ENCODE measurements at regions not wholly inside any gene's neighbourhood (a gene's known extent, or its start where the extent isn't known, plus 50 kb on each side); places are given as distances from the start of the nearest gene placed in this dataset.

DNA sequence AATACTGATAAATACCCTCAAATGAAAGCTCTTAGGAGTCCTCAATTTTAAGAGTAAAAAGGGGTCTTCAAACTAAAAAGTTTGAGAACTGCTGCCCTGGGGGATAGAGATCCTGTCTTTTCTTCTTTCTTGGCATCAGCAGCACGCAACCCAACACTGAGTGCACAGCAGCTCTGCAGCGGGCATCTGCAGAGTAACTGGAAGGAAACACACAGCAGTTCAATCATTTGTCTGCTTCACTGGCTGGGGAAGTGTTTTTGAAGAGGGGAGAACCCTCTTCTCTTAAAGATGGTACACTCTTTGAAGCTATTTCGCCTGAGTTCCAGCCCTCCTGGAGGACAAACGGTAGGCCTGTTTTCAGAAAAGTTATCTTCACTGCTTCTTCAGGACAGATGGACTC, 193.6 kb downstream of the FGFR2 start:
- DNase-seq: no peak

- no peak for DNase-seq
Measured at GRCh38 chr10:121405096-121405495, 193.1 kb downstream of the FGFR2 start.

- DNase-seq: no peak
Measured at GRCh38 chr10:121405549-121405948, 192.7 kb downstream of the FGFR2 start.

GRCh38 chr10:121405953-121406352, 192.3 kb downstream of the FGFR2 start:
- no peak for DNase-seq

GRCh38 chr10:121406823-121407545, 191.3 kb downstream of the FGFR2 start:
- no peak for DNase-seq

DNA sequence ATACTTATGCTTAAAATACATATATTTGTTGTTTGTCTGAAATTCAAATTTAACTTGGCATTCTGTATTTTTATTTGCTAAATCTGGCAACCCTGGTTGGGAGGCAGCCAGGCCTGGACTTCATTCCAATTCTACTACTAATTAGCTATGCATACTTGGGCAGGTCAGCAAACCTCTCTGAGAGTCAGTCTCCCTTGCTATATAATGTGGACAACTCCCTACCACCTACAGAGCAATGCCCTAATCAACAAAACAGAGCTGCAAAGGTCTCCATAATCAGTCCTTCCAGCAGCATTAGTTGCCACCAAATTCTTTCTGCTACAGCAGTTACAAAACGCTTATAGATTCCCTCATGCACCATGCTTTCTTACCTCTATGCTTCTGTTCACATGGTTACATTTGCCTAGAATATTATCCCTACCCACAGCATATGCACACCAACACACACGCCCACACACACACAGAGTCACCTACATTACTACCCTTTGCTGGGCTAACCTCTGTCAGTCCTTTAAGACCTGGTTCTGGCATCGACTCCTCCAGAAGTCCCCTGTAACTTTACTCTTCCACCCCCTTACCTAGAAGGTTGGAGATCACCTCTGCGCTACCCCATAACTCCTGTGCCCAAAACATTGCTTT, 188.7 kb downstream of the FGFR2 start:
- no peak for DNase-seq

- DNase-seq: no peak
Measured at GRCh38 chr10:121411004-121411403, 187.2 kb downstream of the FGFR2 start.

GRCh38 chr10:121413951-121414350, 184.3 kb downstream of the FGFR2 start:
- no peak for DNase-seq

- no peak for DNase-seq
Measured at GRCh38 chr10:121414366-121415062, 183.7 kb downstream of the FGFR2 start.

DNA sequence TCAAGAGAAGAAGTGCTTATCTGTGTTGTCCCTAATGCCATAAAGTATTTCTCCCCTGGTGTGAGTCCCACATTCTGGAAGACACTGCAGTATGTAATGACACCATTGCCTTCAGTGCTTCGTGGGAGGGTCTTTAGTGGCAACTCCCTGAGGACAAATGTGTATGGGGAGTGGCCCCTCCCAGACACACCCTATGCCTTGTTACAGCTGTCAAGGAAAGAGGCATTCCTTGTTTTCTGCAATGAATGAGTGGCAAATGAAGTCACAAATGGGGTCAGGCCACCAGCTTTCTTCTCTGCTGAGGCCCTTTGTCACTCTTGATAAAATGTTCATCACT, 183.2 kb downstream of the FGFR2 start:
- DNase-seq: no peak

DNA sequence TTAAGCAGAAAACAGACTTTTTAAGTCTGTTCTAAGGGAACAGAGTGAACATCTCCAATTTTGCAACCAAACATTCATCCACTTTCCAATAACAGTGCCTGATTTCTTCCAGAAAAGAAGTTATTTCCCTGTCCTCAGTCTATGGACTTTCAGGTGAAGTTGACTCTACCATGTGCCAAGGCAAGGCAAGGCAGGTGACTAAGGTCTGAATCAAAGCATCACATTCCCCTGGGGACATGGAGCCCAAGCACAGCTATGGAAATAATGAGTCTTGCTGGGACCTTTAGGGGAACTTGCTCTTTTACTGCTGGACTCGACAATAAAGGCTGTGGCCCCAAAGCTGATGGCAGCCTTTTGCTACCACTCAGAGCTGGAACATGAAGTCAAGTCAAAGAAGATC, 182.2 kb downstream of the FGFR2 start:
- DNase-seq: no peak

DNA sequence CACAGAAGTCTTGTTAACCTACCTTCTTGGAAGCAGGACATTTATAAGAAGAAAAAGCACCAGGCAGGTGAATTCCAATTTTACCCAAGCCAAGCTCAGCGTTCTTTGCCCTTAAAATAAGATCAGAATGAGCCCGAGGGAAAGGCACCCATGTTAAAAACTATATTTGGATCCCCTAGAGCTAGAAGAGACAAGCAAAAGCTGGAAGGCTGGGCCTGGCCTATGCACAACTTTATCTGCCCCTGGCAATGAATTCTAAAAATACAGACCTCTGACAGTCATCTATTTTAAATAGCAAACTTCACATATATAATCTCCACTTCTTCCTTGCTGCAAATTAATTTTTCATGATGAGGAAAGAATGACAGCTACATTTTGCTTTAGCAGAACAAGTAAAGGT, 180.9 kb downstream of the FGFR2 start:
- DNase-seq: no peak

GRCh38 chr10:121418126-121418777, 180.0 kb downstream of the FGFR2 start:
- DNase-seq: no peak

DNA sequence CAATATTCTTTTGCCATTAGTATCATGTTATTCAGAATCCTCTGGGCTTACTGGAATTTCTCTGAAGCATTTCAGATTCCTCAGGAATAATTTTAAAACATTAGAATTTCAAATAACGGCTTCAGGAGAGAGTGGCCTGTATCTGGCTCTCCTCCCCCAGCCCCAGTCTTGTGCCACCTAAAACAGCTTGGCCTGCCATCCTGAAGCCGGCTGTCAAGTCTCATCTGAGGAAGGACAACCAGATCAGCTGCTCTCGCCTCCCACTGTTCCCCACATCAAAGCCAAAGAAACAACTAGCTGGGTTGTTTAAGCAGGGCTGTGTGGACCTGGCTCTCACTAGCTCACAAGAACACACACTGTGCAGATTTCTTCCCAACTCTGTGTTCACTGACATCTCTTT, 178.2 kb downstream of the FGFR2 start:
- DNase-seq: no peak

DNA sequence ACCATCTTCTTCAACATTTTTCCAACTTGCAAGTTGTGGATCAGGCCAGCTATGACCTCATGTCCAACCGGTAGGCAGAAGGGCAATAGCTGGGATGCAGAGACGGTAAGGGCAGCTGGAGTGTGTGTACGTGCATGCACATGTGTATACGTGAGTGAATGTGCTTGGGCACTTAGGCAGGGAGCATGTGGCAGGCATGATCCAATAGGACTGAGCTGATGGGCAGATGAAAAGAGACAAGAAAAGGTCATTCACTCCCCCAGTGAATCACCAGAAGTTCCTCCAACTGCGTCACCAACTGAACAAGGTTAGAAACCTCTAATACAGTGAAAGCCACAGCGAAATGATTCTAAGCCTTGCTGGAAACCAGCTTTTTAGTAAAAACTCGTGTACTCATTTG, 176.1 kb downstream of the FGFR2 start:
- DNase-seq: no peak

GRCh38 chr10:121425623-121426022, 172.6 kb downstream of the FGFR2 start:
- DNase-seq: no peak

- no peak for DNase-seq
Measured at GRCh38 chr10:121426307-121426706, 171.9 kb downstream of the FGFR2 start.

All from retina (tissue), 1 donor.